HG02973 (cell line): ENCODE measurements at regions not wholly inside any gene's neighbourhood (a gene's known extent, or its start where the extent isn't known, plus 50 kb on each side); places are given as distances from the start of the nearest gene placed in this dataset.

ENCODE experiments used
- ATAC-seq: cut with Tn5 transposase; IDR thresholded peaks from one replicate; pipeline ENCODE4 v1.9.1; 2021; ENCODE audit warnings: moderate library complexity; ENCODE audit not compliant: unreplicated experiment

DNA sequence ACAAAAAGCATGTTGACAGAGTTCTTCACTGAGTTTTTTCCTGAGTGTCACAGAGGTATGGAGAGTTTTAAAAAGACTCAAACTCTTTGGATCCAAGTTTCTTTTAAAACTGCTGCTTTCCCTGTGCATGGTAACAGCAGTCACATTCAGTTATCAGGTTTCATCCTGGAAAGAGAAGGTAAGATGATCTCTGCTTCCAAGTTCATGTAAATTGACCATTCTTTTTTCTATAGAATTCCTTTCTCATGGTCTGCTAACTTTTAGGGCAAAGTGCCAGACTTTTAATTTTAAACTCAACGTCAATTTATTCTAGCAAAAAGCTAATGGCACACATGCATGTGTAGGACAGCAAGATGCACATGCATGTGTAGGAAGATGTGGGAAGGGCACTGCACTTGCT lies 52.5 kb upstream of the PRLR start:
- ATAC-seq = no peak

DNA sequence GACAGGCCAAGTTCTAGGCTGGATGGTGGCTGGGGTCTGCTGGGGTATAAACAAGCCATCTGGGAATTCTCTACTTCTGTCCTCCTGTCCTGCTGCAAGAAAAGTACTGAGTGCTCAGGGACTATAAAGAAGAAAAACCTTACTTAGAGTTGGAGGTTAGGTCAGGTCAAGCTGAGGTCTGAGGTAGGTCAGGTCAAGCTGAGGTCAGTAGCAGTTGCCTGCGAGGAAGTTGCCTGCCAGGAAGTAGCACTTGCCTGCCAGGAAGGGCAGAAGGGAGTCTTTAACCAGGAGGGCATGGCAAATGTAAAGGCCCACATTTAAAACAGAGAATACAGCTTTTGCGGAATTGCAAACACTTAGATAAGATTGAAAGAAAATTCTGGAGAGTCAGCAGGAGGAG lies 51.3 kb upstream of the PRLR start:
- ATAC-seq = no peak
